Transverse colon (tissue), 4 donors: ENCODE measurements at regions not wholly inside any gene's neighbourhood (a gene's known extent, or its start where the extent isn't known, plus 50 kb on each side); places are given as distances from the start of the nearest gene placed in this dataset.

Source experiments
- DNase-seq: peaks from one replicate; pipeline ENCODE4 v3.0.0-alpha.2; 2019
- H3K27ac ChIP-seq, 4 donors: fragments of 200-600 bp; sonication (generic); 2 replicates each; pipeline ENCODE4 v1.5.1; 2016 to 2018; ENCODE audit warnings: inconsistent platforms in 4 of 4
- H3K27me3 ChIP-seq: fragments of 200-600 bp; sonication (generic); 2 replicates; pipeline ENCODE4 v1.5.1; 2017; ENCODE audit warnings: inconsistent platforms
- H3K36me3 ChIP-seq, 4 donors: fragments of 200-600 bp; sonication (generic); 2 replicates each; pipeline ENCODE4 v1.5.1; 2017 to 2019; ENCODE audit warnings: inconsistent platforms in 4 of 4
- H3K4me1 ChIP-seq, 4 donors: fragments of 200-600 bp; sonication (generic); 2 replicates each; pipeline ENCODE4 v1.5.1; 2017 to 2020; ENCODE audit warnings: inconsistent platforms in 4 of 4
- H3K4me3 ChIP-seq, 4 donors: fragments of 200-600 bp; sonication (generic); 1 replicate in 1 of 4; 2 replicates in 3 of 4; pipeline versions ENCODE4 v1.5.1 to v1.6.1; 2017 to 2019; ENCODE audit warnings: inconsistent platforms in 4 of 4
- H3K9me3 ChIP-seq, 2 donors: fragments of 200-600 bp; sonication (generic); 2 replicates each; pipeline ENCODE4 v1.5.1; 2017 to 2019; ENCODE audit warnings: inconsistent platforms in 2 of 2
- CTCF ChIP-seq, 5 experiments: fragments of 200-600 bp in 3 of 5; fragments of 450-650 bp in 2 of 5; sonication (generic) in 3 of 5; IDR thresholded peaks; 1 replicate in 2 of 5; 2 replicates in 3 of 5; pipeline ENCODE4 v1.5.1; 2016 to 2017; ENCODE audit warnings: antibody characterized with exemption in 5 of 5, inconsistent platforms in 3 of 5, mild to moderate bottlenecking in 2 of 5, moderate library complexity in 1 of 5
- EP300 ChIP-seq: sonication (generic); formaldehyde crosslinking; IDR thresholded peaks from one replicate; pipeline ENCODE4 v1.6.1; 2017; ENCODE audit warnings: antibody characterized with exemption, low read depth
- POLR2A ChIP-seq: fragments of 450-650 bp; IDR thresholded peaks from one replicate; pipeline ENCODE4 v1.6.1; 2016; ENCODE audit warnings: antibody characterized with exemption, mild to moderate bottlenecking, moderate library complexity
- POLR2AphosphoS5 ChIP-seq, 3 donors: sonication (generic); formaldehyde crosslinking; IDR thresholded peaks; one replicate each; pipeline ENCODE4 v1.6.1; 2016; ENCODE audit warnings: antibody characterized with exemption in 3 of 3
- WGBS, 2 donors: methylation state at CpG; one replicate each; pipeline ENCODE4 v1.1.5; 2018; ENCODE audit warnings: low coverage in 1 of 2; 5-methylcytosine and 5-hydroxymethylcytosine counted together
- in situ Hi-C, 4 donors: fragments of 200-750 bp; cut with MboI; loops; one replicate each; pipeline versions ENCODE4 v1.15.0 to v1.15.1; 2017; ENCODE audit warnings: low sequenced_read_pairs in 3 of 4, low pct_ligation_motif_present in 1 of 4, low pct_unique_long_range_greater_than_20kb in 1 of 4
- intact Hi-C: fragments of 100-400 bp; cut with DNase I; formaldehyde crosslinking; loops from one replicate; pipeline ENCODE4 v1.15.1; 2023; ENCODE audit warnings: low total_unique reads

- TF ChIP-seq POLR2A (no peak), EP300 (no peak)
- no peak for DNase-seq
- no peaks in the 10 kb centered on the region for H3K27me3 ChIP-seq
- no peak overlapping the region for H3K4me3 ChIP-seq
- WGBS, 2 donors = 50 to 61% methylated on average over 2 to 6 of the region's 6 CpGs
- H3K4me1 ChIP-seq = peaks cover 12 to 37% (median 20%) of the 10 kb centered on the region in 4 donors
- H3K27ac ChIP-seq = peak overlapping the region; percentile 43 to 66 (median 52)
- no peaks in the 10 kb centered on the region for H3K36me3 ChIP-seq
- in situ Hi-C loops (no loop called here), intact Hi-C loops (no loop called here)
- H3K9me3 ChIP-seq = no peaks in the 10 kb centered on the region
These were observed 78.5 kb downstream of the VCPKMT start for GRCh38 chr14:50037852-50038251.

- 50% methylated on average over 4 of the region's 4 CpGs; no CpG with 5 or more reads in 1 of the 2 donors for WGBS, 2 donors
- intact Hi-C loops (no loop called here), in situ Hi-C loops (no loop called here)
- H3K4me3 ChIP-seq = no peak overlapping the region
- H3K36me3 ChIP-seq = no peaks in the 10 kb centered on the region
- H3K27me3 ChIP-seq = no peaks in the 10 kb centered on the region
- peaks cover 12 to 36% (median 17%) of the 10 kb centered on the region in 4 donors for H3K4me1 ChIP-seq
- no peak for DNase-seq
- no peaks in the 10 kb centered on the region for H3K9me3 ChIP-seq
- no peak for TF ChIP-seq POLR2A
- peak in 1 of 5 experiments; percentile 8 for TF ChIP-seq CTCF (IDR thresholded peaks at IDR 0.05)
- peak overlapping the region; percentile 43 to 66 (median 52) for H3K27ac ChIP-seq
These were observed 77.8 kb downstream of the VCPKMT start for GRCh38 chr14:50038398-50039119.

GRCh38 chr14:50039120-50039517 is 77.3 kb downstream of the VCPKMT start:
- in situ Hi-C loops = no loop called here
- H3K4me1 ChIP-seq = peaks cover 15 to 41% (median 22%) of the 10 kb centered on the region in 4 donors
- TF ChIP-seq POLR2A = no peak
- no peaks in the 10 kb centered on the region for H3K27me3 ChIP-seq
- intact Hi-C loops = no loop called here
- H3K36me3 ChIP-seq = no peaks in the 10 kb centered on the region
- no peak for DNase-seq
- WGBS, 2 donors = 66 to 100% methylated on average over 1 to 4 of the region's 4 CpGs
- H3K27ac ChIP-seq = peak overlapping the region; percentile 43 to 66 (median 52)
- H3K4me3 ChIP-seq = no peak overlapping the region
- H3K9me3 ChIP-seq = no peaks in the 10 kb centered on the region

GRCh38 chr14:50039734-50040400 is 76.5 kb downstream of the VCPKMT start:
- in situ Hi-C loops (no loop called here), intact Hi-C loops (no loop called here)
- Histone ChIP-seq H3K27me3 (no peaks in the 10 kb centered on the region), H3K9me3 (no peaks in the 10 kb centered on the region), H3K36me3 (no peaks in the 10 kb centered on the region), H3K4me3 (no peak overlapping the region), H3K27ac (peak overlapping the region; percentile 61 to 70 (median 66)), H3K4me1 (peaks cover 21 to 49% (median 28%) of the 10 kb centered on the region in 4 donors)
- DNase-seq = no peak
- WGBS, 2 donors = 81% methylated on average over 9 of the region's 9 CpGs; no CpG with 5 or more reads in 1 of the 2 donors
- TF ChIP-seq POLR2A (no peak), POLR2AphosphoS5 (IDR thresholded peaks at IDR 0.05) (no peak), CTCF (IDR thresholded peaks at IDR 0.05) (peak in 1 of 5 experiments; percentile 24), EP300 (no peak)

GRCh38 chr14:50040401-50040775 is 76.0 kb downstream of the VCPKMT start:
- DNase-seq = peak; percentile 57
- intact Hi-C loops = no loop called here
- Histone ChIP-seq H3K4me1 (peaks cover 25 to 54% (median 32%) of the 10 kb centered on the region in 4 donors), H3K4me3 (no peak overlapping the region), H3K27ac (peak overlapping the region; percentile 61 to 70 (median 66)), H3K27me3 (no peaks in the 10 kb centered on the region), H3K9me3 (no peaks in the 10 kb centered on the region), H3K36me3 (no peaks in the 10 kb centered on the region)
- 50 to 53% methylated on average over 3 to 4 of the region's 4 CpGs for WGBS, 2 donors
- in situ Hi-C loops = no loop called here
- no peak for TF ChIP-seq EP300
- peak; percentile 76 to 88 (median 85) for TF ChIP-seq POLR2AphosphoS5 (IDR thresholded peaks at IDR 0.05)
- TF ChIP-seq CTCF (IDR thresholded peaks at IDR 0.05) = no peak
- peak; percentile 74 for TF ChIP-seq POLR2A
